Erythroblast (primary cell): ENCODE measurements at regions not wholly inside any gene's neighbourhood (a gene's known extent, or its start where the extent isn't known, plus 50 kb on each side); places are given as distances from the start of the nearest gene placed in this dataset.

Experiments
- GATA1 ChIP-seq: IDR thresholded peaks from 2 replicates; pipeline ENCODE4 v1.6.1; 2011; ENCODE audit warnings: low read depth, mild to moderate bottlenecking, control low read depth, low read length, moderate library complexity
- POLR2A ChIP-seq: IDR thresholded peaks from 2 replicates; pipeline ENCODE4 v1.6.1; 2011; ENCODE audit warnings: mild to moderate bottlenecking, low read length

DNA sequence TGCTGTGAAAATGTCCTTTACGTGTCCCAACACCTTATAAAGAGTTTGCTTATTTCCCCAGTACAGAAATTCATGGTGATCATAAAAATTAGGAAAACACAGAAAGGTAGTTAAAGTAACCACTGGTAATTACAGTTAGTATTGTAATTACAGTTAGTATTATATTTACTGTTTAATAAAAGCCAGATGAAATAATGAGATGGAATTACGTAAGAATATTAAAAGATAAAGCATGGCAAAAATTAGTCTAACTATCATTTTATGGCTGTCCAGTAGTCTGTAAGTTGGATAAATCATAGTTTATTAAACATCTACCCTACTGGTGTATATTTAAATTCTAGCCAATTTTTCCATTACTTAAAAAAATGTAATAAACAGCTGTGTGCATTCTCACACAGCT, 638.8 kb downstream of the ACTR3B start:
- TF ChIP-seq POLR2A: no peak
- TF ChIP-seq GATA1: no peak
